Ishikawa (cell line): ENCODE measurements at regions not wholly inside any gene's neighbourhood (a gene's known extent, or its start where the extent isn't known, plus 50 kb on each side); places are given as distances from the start of the nearest gene placed in this dataset.

Experiments used
- CEBPB ChIP-seq: IDR thresholded peaks from 2 replicates; pipeline ENCODE4 v1.6.1; 2012
- CREB1 ChIP-seq: IDR thresholded peaks from 2 replicates; pipeline ENCODE4 v1.6.1; 2012; ENCODE audit warnings: low read depth
- EGR1 ChIP-seq: IDR thresholded peaks from 2 replicates; pipeline ENCODE4 v1.6.1; 2012
- EP300 ChIP-seq: IDR thresholded peaks from 2 replicates; pipeline ENCODE4 v1.6.1; 2012; ENCODE audit warnings: borderline replicate concordance
- FOXM1 ChIP-seq: IDR thresholded peaks from 2 replicates; pipeline ENCODE4 v1.6.1; 2012; ENCODE audit warnings: low read depth, borderline replicate concordance
- NFIC ChIP-seq: IDR thresholded peaks from 2 replicates; pipeline ENCODE4 v1.6.1; 2012
- RAD21 ChIP-seq: IDR thresholded peaks from 2 replicates; pipeline ENCODE4 v1.6.1; 2012; ENCODE audit warnings: low read depth
- TAF1 ChIP-seq: IDR thresholded peaks from 2 replicates; pipeline ENCODE4 v1.6.1; 2012; ENCODE audit warnings: low read depth, mild to moderate bottlenecking
- TCF12 ChIP-seq: IDR thresholded peaks from 2 replicates; pipeline ENCODE4 v1.6.1; 2012; ENCODE audit warnings: low read depth
- TEAD4 ChIP-seq: IDR thresholded peaks from 2 replicates; pipeline ENCODE4 v1.6.1; 2012
- USF1 ChIP-seq: IDR thresholded peaks from 2 replicates; pipeline ENCODE4 v1.6.1; 2012
- YY1 ChIP-seq: IDR thresholded peaks from 2 replicates; pipeline ENCODE4 v1.6.1; 2012; ENCODE audit warnings: low read depth
- ZBTB7A ChIP-seq: IDR thresholded peaks from 2 replicates; pipeline ENCODE4 v1.6.1; 2012; ENCODE audit warnings: low read depth
- TF ChIP-seq, protein P1 (sequence below): IDR thresholded peaks from 2 replicates; pipeline ENCODE4 v1.6.1; 2012; ENCODE audit warnings: low read depth, mild to moderate bottlenecking
- TF ChIP-seq, protein P2 (sequence below): IDR thresholded peaks from 2 replicates; pipeline ENCODE4 v1.6.1; 2012

DNA sequence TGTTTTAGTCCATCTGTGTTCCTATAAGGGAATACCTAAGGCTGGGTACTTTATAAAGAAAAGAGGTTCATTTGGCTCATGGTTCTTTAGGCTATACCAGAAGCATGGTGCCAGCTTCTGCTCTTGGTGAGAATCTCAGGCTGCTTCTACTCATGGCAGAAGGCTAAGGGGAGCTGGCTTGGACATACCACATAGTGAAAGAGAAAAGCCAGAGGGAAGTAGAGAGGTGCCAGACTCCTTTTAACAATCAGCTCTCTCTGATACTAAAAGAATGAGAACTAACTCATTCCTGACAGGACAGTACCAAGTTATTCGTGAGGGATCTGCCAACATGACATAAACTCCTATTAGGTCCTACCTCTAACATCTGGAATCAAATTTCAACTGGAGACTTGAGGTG lies 1250.2 kb upstream of the CNTN5 start:
- TF ChIP-seq, protein P1, sequence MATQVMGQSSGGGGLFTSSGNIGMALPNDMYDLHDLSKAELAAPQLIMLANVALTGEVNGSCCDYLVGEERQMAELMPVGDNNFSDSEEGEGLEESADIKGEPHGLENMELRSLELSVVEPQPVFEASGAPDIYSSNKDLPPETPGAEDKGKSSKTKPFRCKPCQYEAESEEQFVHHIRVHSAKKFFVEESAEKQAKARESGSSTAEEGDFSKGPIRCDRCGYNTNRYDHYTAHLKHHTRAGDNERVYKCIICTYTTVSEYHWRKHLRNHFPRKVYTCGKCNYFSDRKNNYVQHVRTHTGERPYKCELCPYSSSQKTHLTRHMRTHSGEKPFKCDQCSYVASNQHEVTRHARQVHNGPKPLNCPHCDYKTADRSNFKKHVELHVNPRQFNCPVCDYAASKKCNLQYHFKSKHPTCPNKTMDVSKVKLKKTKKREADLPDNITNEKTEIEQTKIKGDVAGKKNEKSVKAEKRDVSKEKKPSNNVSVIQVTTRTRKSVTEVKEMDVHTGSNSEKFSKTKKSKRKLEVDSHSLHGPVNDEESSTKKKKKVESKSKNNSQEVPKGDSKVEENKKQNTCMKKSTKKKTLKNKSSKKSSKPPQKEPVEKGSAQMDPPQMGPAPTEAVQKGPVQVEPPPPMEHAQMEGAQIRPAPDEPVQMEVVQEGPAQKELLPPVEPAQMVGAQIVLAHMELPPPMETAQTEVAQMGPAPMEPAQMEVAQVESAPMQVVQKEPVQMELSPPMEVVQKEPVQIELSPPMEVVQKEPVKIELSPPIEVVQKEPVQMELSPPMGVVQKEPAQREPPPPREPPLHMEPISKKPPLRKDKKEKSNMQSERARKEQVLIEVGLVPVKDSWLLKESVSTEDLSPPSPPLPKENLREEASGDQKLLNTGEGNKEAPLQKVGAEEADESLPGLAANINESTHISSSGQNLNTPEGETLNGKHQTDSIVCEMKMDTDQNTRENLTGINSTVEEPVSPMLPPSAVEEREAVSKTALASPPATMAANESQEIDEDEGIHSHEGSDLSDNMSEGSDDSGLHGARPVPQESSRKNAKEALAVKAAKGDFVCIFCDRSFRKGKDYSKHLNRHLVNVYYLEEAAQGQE, result no peak
- TF ChIP-seq ZBTB7A, result no peak
- no peak for TF ChIP-seq RAD21
- no peak for TF ChIP-seq TCF12
- TF ChIP-seq FOXM1, result no peak
- TF ChIP-seq, protein P2, sequence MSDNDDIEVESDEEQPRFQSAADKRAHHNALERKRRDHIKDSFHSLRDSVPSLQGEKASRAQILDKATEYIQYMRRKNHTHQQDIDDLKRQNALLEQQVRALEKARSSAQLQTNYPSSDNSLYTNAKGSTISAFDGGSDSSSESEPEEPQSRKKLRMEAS, result no peak
- TF ChIP-seq NFIC, result no peak
- TF ChIP-seq EGR1, result no peak

DNA sequence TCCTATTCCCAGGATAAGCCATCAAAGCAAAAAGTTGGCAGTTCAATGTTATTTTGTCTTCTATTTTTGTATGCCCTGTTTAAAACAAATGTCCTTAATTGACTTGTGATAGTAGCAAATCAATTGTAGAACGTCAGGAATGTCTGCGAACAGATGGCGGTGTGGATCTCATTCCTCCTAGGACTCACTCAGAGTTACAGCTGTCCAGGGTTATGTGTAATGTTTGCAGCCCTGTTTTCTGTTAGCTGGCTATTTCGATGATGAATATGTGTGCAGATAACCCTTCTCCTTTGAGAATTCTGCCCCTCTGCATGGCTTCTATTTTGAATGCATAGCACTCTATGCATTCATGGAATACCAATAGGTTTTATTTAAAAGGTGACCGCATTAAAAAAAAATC lies 1248.0 kb upstream of the CNTN5 start:
- TF ChIP-seq NFIC (no peak), TAF1 (no peak), YY1 (no peak), ZBTB7A (no peak), TCF12 (no peak), USF1 (no peak), TEAD4 (no peak), EP300 (no peak), CREB1 (no peak), RAD21 (no peak), FOXM1 (no peak), EGR1 (no peak), CEBPB (no peak)
- TF ChIP-seq, protein P1, result no peak
- TF ChIP-seq, protein P2, result no peak

GRCh38 chr11:97786961-97787360 lies 1233.8 kb upstream of the CNTN5 start:
- TF ChIP-seq CEBPB (no peak), YY1 (no peak), USF1 (no peak), TAF1 (no peak), CREB1 (no peak), EP300 (no peak), TEAD4 (no peak), TCF12 (no peak)

DNA sequence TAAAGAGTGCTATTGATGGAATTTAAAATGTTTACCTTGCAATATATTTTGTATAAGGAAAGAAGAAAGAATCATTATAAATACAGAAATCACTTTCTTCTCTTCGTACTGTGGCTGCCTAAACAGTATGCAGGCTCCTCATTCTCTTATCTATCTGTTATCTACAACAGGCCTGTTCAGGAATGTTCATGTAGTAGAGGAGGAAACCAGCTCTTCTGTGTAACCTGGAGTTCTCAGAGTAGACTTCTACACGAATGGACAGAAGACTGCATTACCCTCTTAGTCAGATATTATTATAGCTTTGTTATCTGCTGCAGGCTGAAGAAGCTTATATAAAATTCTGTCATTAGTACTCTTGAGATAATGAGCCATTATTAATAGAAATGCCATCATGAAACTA lies 1225.9 kb upstream of the CNTN5 start:
- no peak for TF ChIP-seq EP300
- no peak for TF ChIP-seq NFIC
- no peak for TF ChIP-seq YY1
- TF ChIP-seq, protein P2, result no peak
- TF ChIP-seq RAD21, result no peak
- TF ChIP-seq CREB1, result no peak
- no peak for TF ChIP-seq TAF1
- TF ChIP-seq, protein P1, result no peak
- TF ChIP-seq FOXM1, result no peak
- no peak for TF ChIP-seq EGR1
- no peak for TF ChIP-seq TCF12
- TF ChIP-seq ZBTB7A, result no peak
- no peak for TF ChIP-seq TEAD4
- TF ChIP-seq USF1, result no peak
